ENCODE measurements at regions not wholly inside any gene's neighbourhood (a gene's known extent, or its start where the extent isn't known, plus 50 kb on each side); places are given as distances from the start of the nearest gene placed in this dataset.

DNA sequence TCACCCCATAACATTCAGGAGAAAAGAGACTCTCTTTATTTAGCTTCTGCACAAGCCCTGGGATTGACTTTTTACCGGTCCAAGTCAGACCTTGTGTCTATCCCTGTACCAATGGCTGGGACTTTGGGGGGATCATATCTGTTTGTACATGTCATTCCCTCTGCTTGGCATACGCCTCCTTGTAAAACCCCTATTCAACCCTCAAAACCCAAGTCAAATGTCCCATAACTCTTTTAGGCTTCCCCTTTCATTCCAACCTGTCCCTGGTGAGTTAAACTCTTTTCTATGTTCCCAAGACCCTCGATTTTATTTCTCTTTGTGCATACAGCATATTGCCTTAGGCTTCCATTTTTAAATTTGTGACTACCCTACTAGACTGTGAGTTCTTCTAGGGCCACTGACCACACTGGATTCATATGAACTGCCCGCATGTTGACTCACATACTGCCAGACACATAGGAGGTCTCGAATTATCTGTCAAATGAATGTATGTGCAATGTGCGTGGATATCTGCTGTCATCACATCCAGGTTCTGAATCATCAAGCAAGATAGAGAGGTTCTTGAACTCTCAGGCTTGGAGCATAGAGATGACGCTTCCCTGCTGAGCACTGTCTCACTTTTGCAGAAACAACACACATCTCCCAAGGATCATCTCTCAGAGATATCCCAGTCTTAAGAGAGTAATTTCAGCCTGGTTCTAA is 548.6 kb upstream of the TBX3 start:
- Mint-ChIP-seq H3K36me3 (ENCODE audit: unreplicated experiment) (no peaks in the 10 kb centered on the region), H3K4me1 (ENCODE audit: unreplicated experiment) (no peaks in the 10 kb centered on the region), H3K9me3 (ENCODE audit: unreplicated experiment) (no peaks in the 10 kb centered on the region), H3K27ac (ENCODE audit: unreplicated experiment) (no peak overlapping the region), H3K27me3 (ENCODE audit: unreplicated experiment) (no peaks in the 10 kb centered on the region), H3K4me3 (ENCODE audit: unreplicated experiment) (no peak overlapping the region)
- TF ChIP-seq, protein P1, sequence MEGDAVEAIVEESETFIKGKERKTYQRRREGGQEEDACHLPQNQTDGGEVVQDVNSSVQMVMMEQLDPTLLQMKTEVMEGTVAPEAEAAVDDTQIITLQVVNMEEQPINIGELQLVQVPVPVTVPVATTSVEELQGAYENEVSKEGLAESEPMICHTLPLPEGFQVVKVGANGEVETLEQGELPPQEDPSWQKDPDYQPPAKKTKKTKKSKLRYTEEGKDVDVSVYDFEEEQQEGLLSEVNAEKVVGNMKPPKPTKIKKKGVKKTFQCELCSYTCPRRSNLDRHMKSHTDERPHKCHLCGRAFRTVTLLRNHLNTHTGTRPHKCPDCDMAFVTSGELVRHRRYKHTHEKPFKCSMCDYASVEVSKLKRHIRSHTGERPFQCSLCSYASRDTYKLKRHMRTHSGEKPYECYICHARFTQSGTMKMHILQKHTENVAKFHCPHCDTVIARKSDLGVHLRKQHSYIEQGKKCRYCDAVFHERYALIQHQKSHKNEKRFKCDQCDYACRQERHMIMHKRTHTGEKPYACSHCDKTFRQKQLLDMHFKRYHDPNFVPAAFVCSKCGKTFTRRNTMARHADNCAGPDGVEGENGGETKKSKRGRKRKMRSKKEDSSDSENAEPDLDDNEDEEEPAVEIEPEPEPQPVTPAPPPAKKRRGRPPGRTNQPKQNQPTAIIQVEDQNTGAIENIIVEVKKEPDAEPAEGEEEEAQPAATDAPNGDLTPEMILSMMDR (IDR thresholded peaks at IDR 0.05) = no peak
- DNase-seq (ENCODE audit: extremely low spot score, unreplicated experiment) = no peak

DNA sequence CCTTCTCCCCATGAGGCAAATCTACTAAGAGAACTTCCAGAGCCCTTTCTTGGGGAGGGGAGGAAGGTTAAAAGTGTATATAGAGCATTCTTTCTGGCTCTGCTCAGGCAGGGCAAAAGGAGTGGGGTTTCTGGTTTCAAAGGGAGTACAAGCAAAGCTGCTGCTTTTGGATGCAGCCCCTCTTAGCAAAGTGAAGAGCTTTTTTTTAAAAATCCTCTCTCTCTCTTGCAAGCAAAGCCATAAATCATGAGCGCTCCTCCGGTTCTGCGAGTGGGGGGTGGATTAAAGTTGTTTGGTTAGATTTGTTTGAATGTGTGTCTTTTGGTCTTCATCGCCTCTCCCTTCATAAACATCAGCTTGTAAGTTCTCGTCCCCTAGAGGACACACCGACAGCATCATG is 546.6 kb upstream of the TBX3 start:
- Mint-ChIP-seq H3K27me3 (ENCODE audit: unreplicated experiment) (no peaks in the 10 kb centered on the region), H3K4me3 (ENCODE audit: unreplicated experiment) (no peak overlapping the region), H3K36me3 (ENCODE audit: unreplicated experiment) (no peaks in the 10 kb centered on the region), H3K4me1 (ENCODE audit: unreplicated experiment) (no peaks in the 10 kb centered on the region), H3K27ac (ENCODE audit: unreplicated experiment) (no peak overlapping the region), H3K9me3 (ENCODE audit: unreplicated experiment) (no peaks in the 10 kb centered on the region)
- TF ChIP-seq, protein P1 (IDR thresholded peaks at IDR 0.05) = no peak
- DNase-seq (ENCODE audit: extremely low spot score, unreplicated experiment) = no peak

DNA sequence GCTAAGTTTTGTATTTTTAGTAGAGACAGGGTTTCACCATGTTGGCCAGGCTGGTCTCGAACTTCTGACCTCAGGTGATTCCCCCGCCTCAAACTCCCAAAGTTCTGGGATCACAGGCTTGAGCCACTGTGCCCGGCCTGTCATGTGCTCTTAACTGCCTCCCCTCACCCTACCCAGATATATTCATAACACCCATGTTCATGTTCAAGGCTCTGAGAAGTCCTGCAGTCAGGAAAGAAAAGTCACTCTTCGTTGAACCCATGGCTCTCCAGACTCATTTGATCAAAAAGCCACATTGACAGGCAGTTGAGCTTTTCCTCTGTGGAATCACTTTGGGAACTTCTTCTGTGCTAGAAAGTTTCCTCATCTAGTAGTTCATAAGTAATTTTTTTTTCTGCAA is 545.5 kb upstream of the TBX3 start:
- TF ChIP-seq, protein P1 (IDR thresholded peaks at IDR 0.05) = no peak
- H3K27ac Mint-ChIP-seq (ENCODE audit: unreplicated experiment) = no peak overlapping the region
- no peaks in the 10 kb centered on the region for H3K9me3 Mint-ChIP-seq (ENCODE audit: unreplicated experiment)
- no peaks in the 10 kb centered on the region for H3K36me3 Mint-ChIP-seq (ENCODE audit: unreplicated experiment)
- no peaks in the 10 kb centered on the region for H3K4me1 Mint-ChIP-seq (ENCODE audit: unreplicated experiment)
- DNase-seq (ENCODE audit: extremely low spot score, unreplicated experiment) = no peak
- H3K4me3 Mint-ChIP-seq (ENCODE audit: unreplicated experiment) = no peak overlapping the region
- no peaks in the 10 kb centered on the region for H3K27me3 Mint-ChIP-seq (ENCODE audit: unreplicated experiment)

DNA sequence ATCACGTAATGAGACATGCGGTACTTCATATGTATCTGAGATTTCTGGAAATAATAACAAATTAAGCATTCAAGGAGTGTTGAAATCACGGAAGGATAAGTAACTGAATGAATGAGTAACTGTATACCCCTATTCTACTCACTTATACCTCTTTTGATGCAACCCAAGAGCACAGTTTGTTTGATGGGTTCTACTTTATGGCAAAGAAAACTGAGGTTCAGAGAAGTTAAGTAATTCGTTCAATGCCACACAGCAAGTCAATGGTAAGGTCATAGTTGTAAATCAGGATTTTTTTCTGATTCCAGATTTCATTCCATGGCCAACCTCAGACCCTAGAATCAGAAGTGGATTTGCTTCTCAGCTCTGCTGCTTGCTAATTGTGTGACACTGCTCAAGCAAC is 544.5 kb upstream of the TBX3 start:
- H3K27ac Mint-ChIP-seq (ENCODE audit: unreplicated experiment) = no peak overlapping the region
- H3K9me3 Mint-ChIP-seq (ENCODE audit: unreplicated experiment) = no peaks in the 10 kb centered on the region
- no peak for DNase-seq (ENCODE audit: extremely low spot score, unreplicated experiment)
- H3K4me3 Mint-ChIP-seq (ENCODE audit: unreplicated experiment) = no peak overlapping the region
- H3K27me3 Mint-ChIP-seq (ENCODE audit: unreplicated experiment) = no peaks in the 10 kb centered on the region
- H3K4me1 Mint-ChIP-seq (ENCODE audit: unreplicated experiment) = no peaks in the 10 kb centered on the region
- no peaks in the 10 kb centered on the region for H3K36me3 Mint-ChIP-seq (ENCODE audit: unreplicated experiment)
- TF ChIP-seq, protein P1 (IDR thresholded peaks at IDR 0.05) = no peak

DNA sequence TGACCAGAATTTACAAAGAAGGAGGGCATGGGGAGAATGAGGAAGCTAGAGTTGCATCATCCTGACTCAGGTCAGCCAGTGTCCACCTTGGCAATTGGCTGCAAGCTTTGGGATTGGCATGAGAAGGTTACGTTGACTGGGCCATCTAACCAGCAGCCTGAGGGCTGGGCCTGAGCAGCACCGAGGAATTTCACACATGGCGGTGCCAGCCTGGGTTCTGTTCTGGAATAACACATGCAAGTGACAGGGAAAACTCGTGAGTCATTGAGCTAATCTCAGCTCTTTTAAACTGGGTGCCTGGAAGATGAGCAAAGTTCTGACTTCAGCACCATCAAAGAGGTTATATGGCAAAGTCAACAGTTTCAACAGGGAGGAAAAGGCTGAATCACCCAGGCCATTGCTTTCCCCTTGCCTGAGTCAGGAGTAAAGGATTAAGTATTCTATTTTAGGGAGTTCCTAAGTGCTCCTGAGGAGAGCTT is 543.2 kb upstream of the TBX3 start:
- DNase-seq (ENCODE audit: extremely low spot score, unreplicated experiment) = no peak
- Mint-ChIP-seq H3K27me3 (ENCODE audit: unreplicated experiment) (no peaks in the 10 kb centered on the region), H3K36me3 (ENCODE audit: unreplicated experiment) (no peaks in the 10 kb centered on the region), H3K4me3 (ENCODE audit: unreplicated experiment) (no peak overlapping the region), H3K4me1 (ENCODE audit: unreplicated experiment) (no peaks in the 10 kb centered on the region), H3K9me3 (ENCODE audit: unreplicated experiment) (no peaks in the 10 kb centered on the region), H3K27ac (ENCODE audit: unreplicated experiment) (no peak overlapping the region)
- TF ChIP-seq, protein P1 (IDR thresholded peaks at IDR 0.05) = no peak
